GM18951 (cell line): ENCODE measurements at regions not wholly inside any gene's neighbourhood (a gene's known extent, or its start where the extent isn't known, plus 50 kb on each side); places are given as distances from the start of the nearest gene placed in this dataset.

Experiments used
- POLR2A ChIP-seq: IDR thresholded peaks from 4 replicates; pipeline ENCODE4 v1.6.1; 2011; ENCODE audit warnings: mild to moderate bottlenecking; ENCODE audit not compliant: insufficient read length, insufficient read depth; ENCODE audit errors: extremely low read depth
- in situ Hi-C: fragments of 300-500 bp; cut with MboI; formaldehyde crosslinking; loops from one replicate; pipeline ENCODE4 v1.12.0; 2022; ENCODE audit warnings: low sequenced_read_pairs, mixed read lengths, inconsistent platforms; ENCODE audit not compliant: unreplicated experiment

DNA sequence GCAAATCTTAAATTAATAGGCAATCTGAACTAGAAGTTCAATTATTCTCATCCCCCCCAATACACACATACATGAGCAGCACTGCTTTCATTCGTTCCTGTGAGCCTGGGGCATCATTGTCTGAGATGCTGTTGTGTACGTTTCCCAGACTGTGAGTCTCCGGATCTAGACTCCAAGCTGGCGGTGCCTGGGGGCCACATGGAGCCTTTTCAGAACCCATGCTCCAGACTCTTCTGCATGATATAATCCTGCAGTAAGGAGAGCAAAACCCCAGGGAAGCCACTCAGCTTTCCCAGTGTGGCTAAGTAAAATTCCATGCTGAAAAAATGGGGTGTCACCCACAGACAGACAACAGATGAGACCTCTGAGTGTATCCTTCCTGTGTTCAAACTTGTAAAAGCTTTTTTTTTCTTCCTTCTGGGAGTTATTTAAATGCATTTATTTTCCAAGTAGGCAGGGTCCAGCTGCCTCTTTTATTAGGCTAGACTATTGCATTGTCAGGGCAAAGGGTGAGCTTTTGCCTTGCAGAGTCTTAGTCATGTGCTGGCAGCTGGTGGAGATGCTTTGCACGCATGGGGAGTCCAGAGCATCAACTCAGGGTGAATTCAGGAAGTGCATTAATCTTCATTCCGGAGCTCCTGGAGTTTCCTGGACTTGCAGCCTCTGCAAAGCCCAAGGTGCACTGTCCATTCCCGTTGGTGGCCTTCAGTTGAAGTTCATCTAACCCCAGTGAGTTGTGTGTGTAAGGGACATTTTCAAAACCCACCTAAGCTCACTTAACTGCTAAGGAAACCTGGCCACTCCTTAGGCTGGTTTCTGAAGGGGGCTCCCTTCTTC lies 185.7 kb upstream of the ADO start:
- in situ Hi-C loops = loop anchor here (10.0 kb wide), 1 partner anchor 196 kb away; the partner anchor contains the start of gene EGR2
- no peak for TF ChIP-seq POLR2A

DNA sequence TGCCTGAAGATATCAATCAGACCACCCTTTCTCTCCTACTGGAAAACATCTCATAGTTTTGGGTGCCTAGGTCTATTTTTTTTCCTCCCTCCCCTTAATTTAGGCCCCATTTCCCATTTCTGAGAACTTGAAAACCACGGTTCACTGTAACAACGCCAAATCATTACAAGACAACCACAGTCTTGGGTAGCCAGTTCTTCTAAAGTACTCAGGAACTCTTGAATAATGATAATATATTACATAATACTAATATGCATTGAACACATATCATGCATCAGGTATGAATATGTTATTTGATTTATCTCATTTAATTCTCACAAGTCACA lies 185.1 kb upstream of the ADO start:
- TF ChIP-seq POLR2A = no peak
- in situ Hi-C loops = loop anchor here (10.0 kb wide), 1 partner anchor 195 kb away; the partner anchor contains the start of gene EGR2

DNA sequence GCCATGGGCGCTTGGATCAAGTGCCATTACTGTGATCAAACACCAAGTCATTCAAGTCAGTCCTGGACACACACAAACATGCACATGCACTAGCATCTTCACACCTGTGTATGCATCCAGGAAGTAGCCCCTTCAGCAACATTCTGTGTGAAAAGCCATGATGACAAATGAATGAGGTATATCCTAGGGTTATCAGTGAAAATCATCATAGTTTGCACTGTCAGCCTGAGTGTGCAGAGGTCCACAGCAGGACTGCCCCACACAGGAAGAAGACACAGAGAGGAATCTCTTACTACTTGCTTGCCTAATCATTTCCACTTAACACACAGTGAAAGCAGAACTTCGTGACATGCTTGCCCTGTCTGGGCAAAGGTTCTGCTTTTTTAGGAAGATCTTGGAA lies 184.0 kb upstream of the ADO start:
- in situ Hi-C loops = no loop called here
- TF ChIP-seq POLR2A = no peak

DNA sequence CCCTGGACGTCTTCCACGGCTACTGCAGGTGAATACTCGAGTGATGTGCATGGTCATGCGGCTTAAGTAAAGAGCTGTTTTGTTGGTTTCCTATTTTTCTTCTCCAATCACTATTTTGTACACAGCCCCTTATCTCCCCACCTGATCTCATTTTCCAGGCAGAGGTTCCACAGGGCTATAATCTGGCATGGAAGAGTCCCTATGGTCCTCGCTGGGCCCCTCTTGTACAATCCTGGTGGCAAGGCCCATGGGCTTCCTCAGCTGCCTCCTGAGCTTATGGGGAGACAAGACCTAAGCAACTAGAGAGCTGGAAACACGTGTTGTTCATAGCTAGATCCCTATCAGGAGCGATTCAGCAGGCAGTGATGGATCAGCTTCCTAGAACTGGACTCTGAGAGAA lies 181.3 kb upstream of the ADO start:
- in situ Hi-C loops = no loop called here
- no peak for TF ChIP-seq POLR2A

DNA sequence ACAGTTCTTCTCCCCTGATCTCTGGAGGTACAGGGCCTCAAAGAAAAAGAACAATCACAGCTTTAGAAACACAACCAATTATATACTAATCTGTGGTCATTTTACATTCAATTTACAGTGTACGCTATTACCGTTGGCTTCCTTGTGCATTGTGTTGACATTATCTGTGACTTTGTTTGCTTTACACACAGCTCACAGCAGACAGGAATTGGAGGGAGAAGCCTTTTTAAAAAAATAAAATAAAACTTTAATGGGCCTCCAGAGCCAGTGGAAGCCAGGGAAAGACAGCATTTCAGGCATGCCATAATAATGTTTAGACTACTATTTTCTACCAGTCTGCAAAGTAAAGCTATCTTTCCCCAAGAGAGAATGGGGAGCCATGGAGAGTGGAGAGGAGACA lies 179.0 kb upstream of the ADO start:
- in situ Hi-C loops = no loop called here
- TF ChIP-seq POLR2A = no peak

DNA sequence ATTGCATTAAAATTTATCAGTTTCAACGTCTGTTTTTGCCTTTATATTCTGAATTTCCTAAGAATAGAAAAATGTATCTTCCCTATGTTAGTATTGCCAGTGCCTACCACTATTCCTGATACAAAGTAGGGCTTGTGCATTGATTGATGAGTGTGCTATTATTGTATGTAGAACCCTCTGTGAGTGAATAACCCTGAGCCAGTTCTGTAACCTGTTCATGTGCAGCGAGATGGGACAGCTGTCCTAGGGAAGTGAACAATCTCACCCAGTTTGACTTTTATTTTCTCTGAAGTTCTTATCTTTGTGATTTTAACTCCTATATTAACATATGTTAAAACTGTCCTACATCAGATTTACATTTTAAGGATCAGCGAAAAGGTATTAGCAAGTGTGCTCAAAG lies 178.4 kb upstream of the ADO start:
- TF ChIP-seq POLR2A = no peak
- in situ Hi-C loops = no loop called here

DNA sequence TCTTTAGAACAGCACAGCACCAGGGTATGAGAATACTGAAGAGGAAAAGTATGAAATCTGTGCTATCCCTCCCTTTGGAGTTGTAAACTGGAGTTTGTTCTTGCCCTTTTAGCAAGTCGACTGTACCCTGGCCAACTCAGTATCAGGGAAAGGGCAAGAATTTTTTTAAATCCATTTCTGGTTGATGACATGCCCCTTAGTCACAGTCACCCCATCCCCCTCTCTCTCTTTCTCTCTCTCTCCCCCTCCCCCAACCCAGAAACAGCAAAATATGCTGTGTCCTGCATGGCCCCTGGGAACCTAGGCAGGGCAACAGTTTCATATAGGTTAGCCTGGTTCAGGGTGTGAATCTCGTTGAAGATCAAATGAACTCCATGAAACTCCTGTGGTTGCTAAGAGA lies 177.7 kb upstream of the ADO start:
- no peak for TF ChIP-seq POLR2A
- in situ Hi-C loops = no loop called here

DNA sequence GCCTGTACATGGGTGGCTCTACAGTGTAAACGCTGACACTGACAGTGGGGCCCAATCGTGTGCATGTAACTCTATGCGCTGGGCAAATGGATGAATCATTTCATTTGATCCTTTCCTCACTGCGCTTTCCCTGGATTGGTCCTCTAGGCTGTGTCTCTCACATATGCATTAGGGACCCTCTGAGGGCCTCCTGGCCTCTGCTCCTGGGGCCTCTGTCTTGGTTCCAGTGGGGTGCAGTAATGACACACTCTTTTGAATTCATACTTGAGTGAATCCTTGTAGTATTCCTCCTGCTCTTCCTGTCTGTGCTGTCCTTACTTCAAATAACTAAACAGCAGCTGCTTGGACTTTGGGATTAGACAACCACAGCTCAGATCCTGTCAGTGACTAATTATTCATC lies 176.5 kb upstream of the ADO start:
- no peak for TF ChIP-seq POLR2A
- in situ Hi-C loops = no loop called here

DNA sequence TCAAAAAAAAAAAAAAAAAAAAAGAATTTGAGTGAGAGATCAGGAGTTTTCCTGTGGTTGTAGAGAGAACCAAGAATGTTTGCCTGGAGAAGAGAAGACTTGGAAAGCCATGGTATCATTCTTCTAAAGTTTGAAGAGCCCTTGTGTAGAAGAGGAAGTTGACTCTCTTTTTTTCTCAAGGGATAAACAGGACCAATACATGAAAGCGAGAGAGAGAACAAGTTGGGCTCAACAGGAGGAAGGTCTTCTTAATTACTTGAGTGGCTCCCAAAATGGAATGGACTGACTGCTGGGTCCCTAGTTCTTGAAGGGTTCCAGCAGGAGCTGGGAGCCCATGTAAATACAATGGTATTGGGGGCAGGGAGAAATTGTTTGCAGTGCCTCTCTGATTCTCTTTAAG lies 173.3 kb upstream of the ADO start:
- TF ChIP-seq POLR2A = no peak
- in situ Hi-C loops = no loop called here

DNA sequence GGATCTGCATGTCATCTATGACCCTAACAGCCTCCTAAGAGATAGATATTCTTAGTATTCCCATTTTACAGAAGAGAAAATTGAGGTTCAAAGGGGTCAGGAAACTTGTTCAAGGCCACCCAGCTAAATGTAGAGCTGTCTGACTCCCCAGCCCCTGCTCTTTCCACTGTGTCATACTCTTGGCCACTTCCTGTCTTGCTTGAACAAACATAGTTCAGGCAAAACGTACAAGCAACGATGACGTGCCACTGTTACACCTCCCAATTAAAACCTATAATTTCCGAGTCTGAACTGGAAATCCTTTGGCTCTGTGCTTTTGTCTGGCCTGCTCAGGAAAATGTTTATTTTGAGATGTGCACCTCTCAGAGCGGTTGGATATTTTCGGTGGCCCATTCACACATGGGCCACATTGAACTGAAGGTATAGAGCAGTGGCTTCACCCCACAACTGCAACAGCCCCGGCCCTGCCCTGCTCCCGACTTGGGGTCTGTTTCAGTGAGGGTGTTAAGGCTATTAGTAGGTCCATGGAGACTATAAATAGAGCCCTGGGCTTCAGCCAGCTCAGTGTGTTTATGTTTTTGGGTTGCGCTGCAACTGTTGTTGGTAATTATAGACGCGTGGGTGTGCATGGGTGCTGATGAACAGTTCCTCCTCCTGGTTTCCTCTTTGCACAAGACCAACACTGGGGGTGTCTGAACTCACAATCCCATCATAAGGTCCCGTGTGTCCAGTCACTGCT lies 172.3 kb upstream of the ADO start:
- in situ Hi-C loops = no loop called here
- TF ChIP-seq POLR2A = no peak

DNA sequence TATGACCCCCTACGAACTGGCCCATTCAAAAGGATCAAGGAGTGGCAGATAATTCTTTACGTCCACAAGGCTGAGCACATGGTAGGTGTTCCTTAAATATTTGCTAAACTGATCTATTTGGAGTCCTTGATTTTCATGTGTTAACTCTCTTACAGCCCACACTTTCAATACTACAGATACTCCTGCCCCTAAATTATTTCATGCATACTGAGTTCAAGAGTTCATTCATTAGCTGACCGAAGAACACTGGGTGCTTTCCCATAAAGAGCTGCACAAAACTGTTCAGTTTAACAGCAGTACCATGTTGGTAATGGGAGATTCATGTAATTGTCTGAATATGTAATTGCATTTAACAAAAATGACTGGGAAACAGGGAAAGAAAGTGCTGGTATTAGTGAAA lies 170.5 kb upstream of the ADO start:
- in situ Hi-C loops = no loop called here
- TF ChIP-seq POLR2A = no peak

DNA sequence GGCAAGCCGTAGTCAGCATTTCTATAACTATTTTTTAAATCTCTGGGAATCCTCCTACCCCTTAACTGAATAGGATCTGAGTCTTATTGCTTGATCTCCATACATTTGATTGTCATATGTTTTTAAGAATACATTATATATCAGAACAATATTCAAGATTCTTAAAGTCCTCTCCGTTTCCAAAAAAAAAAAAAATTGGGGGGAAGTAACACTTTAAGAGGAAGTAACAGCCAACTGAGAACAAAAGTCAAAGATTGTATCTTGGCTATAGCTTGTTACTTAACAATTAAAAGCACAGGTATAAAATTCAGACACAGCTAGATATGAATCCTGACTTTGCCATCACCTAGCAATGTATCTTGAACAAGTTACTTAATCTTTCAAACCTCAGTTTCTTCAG lies 169.9 kb upstream of the ADO start:
- in situ Hi-C loops = no loop called here
- TF ChIP-seq POLR2A = no peak

DNA sequence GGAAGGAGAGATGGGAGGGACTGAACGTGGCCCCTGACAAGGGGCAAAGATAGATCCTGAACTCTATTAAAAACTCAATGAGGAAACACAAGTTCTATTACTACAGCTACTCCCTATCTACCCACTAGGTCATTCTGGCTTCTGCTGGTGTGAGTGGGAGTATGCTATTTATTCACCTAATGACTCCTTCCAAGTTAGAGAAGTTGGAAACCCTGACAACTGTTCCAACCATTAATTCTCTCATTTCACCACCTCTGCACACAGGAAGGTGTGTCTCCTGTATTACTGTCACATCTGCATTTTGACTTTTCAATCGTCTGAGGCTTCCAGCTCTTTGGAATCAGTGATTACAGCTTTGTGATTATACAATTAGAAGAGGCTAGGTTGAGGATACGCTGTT lies 169.4 kb upstream of the ADO start:
- TF ChIP-seq POLR2A = no peak
- in situ Hi-C loops = no loop called here

DNA sequence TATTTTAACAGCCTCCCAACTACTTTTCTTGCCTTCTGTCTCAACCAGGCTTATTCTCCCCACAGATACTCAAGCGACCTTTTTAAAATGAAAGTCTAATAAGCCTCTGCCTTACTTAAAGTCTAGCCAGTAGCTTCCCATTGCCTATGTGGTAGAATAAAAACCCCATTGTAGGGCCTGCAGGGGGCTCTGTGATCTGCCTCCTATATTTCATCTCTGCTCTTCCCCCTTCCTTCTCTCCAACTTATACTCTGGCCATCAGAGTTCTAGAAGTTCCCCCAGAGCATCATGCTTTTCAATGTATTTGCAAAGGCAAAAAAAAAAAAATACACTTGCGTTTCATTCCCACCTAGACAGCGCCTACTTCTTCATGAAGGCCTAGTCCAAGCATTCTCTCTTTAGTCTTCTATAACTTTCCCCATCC lies 167.7 kb upstream of the ADO start:
- in situ Hi-C loops = no loop called here
- no peak for TF ChIP-seq POLR2A
